ENCODE measurements at regions not wholly inside any gene's neighbourhood (a gene's known extent, or its start where the extent isn't known, plus 50 kb on each side); places are given as distances from the start of the nearest gene placed in this dataset.

GRCh38 chr20:12947691-12948090 lies 61.1 kb upstream of the SPTLC3 start:
- TF ChIP-seq FOXA1 (IDR thresholded peaks at IDR 0.05) (no peak), SUZ12 (IDR thresholded peaks at IDR 0.05) (no peak), FOXM1 (IDR thresholded peaks at IDR 0.05; ENCODE audit: borderline replicate concordance) (no peak), ZNF384 (IDR thresholded peaks at IDR 0.05) (no peak), CTBP1 (IDR thresholded peaks at IDR 0.05; ENCODE audit: borderline replicate concordance) (no peak), ARNT (IDR thresholded peaks at IDR 0.05) (no peak), SP1 (IDR thresholded peaks at IDR 0.05) (no peak), BHLHE40 (IDR thresholded peaks at IDR 0.05; ENCODE audit: borderline replicate concordance) (no peak), FOXK2 (IDR thresholded peaks at IDR 0.05) (no peak), ELF4 (IDR thresholded peaks at IDR 0.05) (no peak), PKNOX1 (IDR thresholded peaks at IDR 0.05) (no peak), HDGF (IDR thresholded peaks at IDR 0.05; ENCODE audit: borderline replicate concordance) (no peak), LEF1 (IDR thresholded peaks at IDR 0.05; ENCODE audit: borderline replicate concordance) (no peak), NFRKB (IDR thresholded peaks at IDR 0.05) (no peak)

Measured in HEK293T (cell line).